ENCODE measurements at regions not wholly inside any gene's neighbourhood (a gene's known extent, or its start where the extent isn't known, plus 50 kb on each side); places are given as distances from the start of the nearest gene placed in this dataset.

GRCh38 chr17:5785338-5785737 is 201.0 kb upstream of the NLRP1 start:
- H4K5ac ChIP-seq (ENCODE audit: low read depth, low read length), result no peak overlapping the region
- WGBS, 2 experiments (ENCODE audit: extremely low coverage in 2 of 2, insufficient read length in 1 of 2), result no CpG with 5 or more reads among the region's 4 CpGs
- POLR2A ChIA-PET (ENCODE audit: unreplicated experiment), result no interaction called here
- dilution Hi-C loops (cut with HindIII; ENCODE audit: low sequenced_read_pairs, unreplicated experiment), result no loop called here
- H2BK20ac ChIP-seq (ENCODE audit: low read depth, low read length), result peak overlapping the region; percentile 84; the same call in 1 of the 2 replicates
- intact Hi-C loops (cut with micrococcal nuclease), result no loop called here
- H3K23ac ChIP-seq (ENCODE audit: low read depth, low read length), result 0 out of 2 replicates have a peak overlapping the region, but pooled peaks have one; percentile 37
- peak overlapping the region; percentile 74 for H3K4ac ChIP-seq (ENCODE audit: low read depth, low read length)
- H3K56ac ChIP-seq (ENCODE audit: extremely low read depth, insufficient read depth, low read length), result no peak overlapping the region; the same call in 1 of the 2 replicates
- BruUV-seq (replicated peaks), result no TSS peak
- H4K8ac ChIP-seq (ENCODE audit: low read depth in 2 of 2, low read length in 2 of 2), result peak overlapping the region; percentile 19 to 41; a peak in 3 of 4 replicates
- peaks cover 4% of the 10 kb centered on the region; the same call in 1 of the 2 replicates for H3K4me1 ChIP-seq (ENCODE audit: control insufficient read depth, insufficient read depth, low read length)
- peak overlapping the region; percentile 10 for H2AK9ac ChIP-seq (replicated peaks; ENCODE audit: low read depth, low read length, poor library complexity)
- CTCF ChIA-PET, result interaction anchor here (0.8 to 1.2 kb wide), 2 partner anchors 9 to 22 kb away, joined by 3 to 4 read pairs; no protein-coding TSS in a partner anchor
- peak overlapping the region; percentile 65 for H2AK5ac ChIP-seq (ENCODE audit: low read depth, low read length)
- no peaks in the 10 kb centered on the region for H3K27me3 ChIP-seq (ENCODE audit: control insufficient read depth, insufficient read depth, low read length)
- no peaks in the 10 kb centered on the region for H3K79me1 ChIP-seq (ENCODE audit: low read depth in 1 of 2, low read length in 2 of 2)
- peaks cover 3% of the 10 kb centered on the region; the same call in 1 of the 2 replicates for H3K9me1 ChIP-seq (ENCODE audit: insufficient read depth, low read length)
- peak overlapping the region; percentile 20; the same call in 1 of the 2 replicates for H3K14ac ChIP-seq (replicated peaks; ENCODE audit: low read depth, low read length)
- peak overlapping the region; percentile 32; the same call in 1 of the 2 replicates for H3K18ac ChIP-seq (ENCODE audit: low read depth, low read length)
- H3K36me3 ChIP-seq (ENCODE audit: control insufficient read depth, insufficient read depth, low read length), result no peaks in the 10 kb centered on the region
- H3K9ac ChIP-seq (ENCODE audit: low read depth, low read length), result no peak overlapping the region
- peak overlapping the region; percentile 74 for H2BK120ac ChIP-seq (ENCODE audit: low read depth, low read length)
- in situ Hi-C loops (cut with MboI; ENCODE audit: low sequenced_read_pairs), result no loop called here
- H3K4me2 ChIP-seq (ENCODE audit: low read depth, low read length), result no peak overlapping the region
- H4K91ac ChIP-seq (ENCODE audit: insufficient read depth, low read depth, low read length), result peak overlapping the region; percentile 52; the same call in 1 of the 2 replicates
- H3K4me3 ChIP-seq (ENCODE audit: insufficient read depth, low read depth, low read length), result no peak overlapping the region
- H3K9me3 ChIP-seq (ENCODE audit: control insufficient read depth, insufficient read depth, low read length), result peaks cover 4% of the 10 kb centered on the region; the same call in 1 of the 2 replicates
- no peaks in the 10 kb centered on the region for H4K20me1 ChIP-seq (ENCODE audit: insufficient read depth, low read length)
- TF ChIP-seq MAFK (IDR thresholded peaks at IDR 0.05; ENCODE audit: low read depth, low read length) (0 out of 2 replicates have a peak, but pooled peaks have one; percentile 8), MAZ (IDR thresholded peaks at IDR 0.05; ENCODE audit: borderline replicate concordance, low read depth, low read length) (no peak), CEBPB (IDR thresholded peaks at IDR 0.05; ENCODE audit: low read depth, low read length) (0 out of 2 replicates have a peak, but pooled peaks have one; percentile 26)
- peak overlapping the region; percentile 59 for H2AFZ ChIP-seq (replicated peaks; ENCODE audit: low read length, poor library complexity)
- peak overlapping the region; percentile 86 for H2BK5ac ChIP-seq (ENCODE audit: low read depth, low read length, poor library complexity, severe bottlenecking)
- peak overlapping the region; percentile 38; the same call in 1 of the 3 replicates for H2BK15ac ChIP-seq (ENCODE audit: low read depth, low read length)
- DNase-seq, result peak; percentile 76
- peak overlapping the region; percentile 30; the same call in 1 of the 2 replicates for H3K27ac ChIP-seq (ENCODE audit: insufficient read depth, low read length)
- peak; percentile 71 for ATAC-seq (ENCODE audit: low read depth)
